GM18502 (cell line): ENCODE measurements at regions not wholly inside any gene's neighbourhood (a gene's known extent, or its start where the extent isn't known, plus 50 kb on each side); places are given as distances from the start of the nearest gene placed in this dataset.
A peak's percentile ranks its signal among the peaks of the same experiment; 100 is the strongest.
"Not testable (repeated sequence)": the region's sequence is repeated elsewhere in the genome, so short reads cannot be mapped to it uniquely, and the experiment has no call there.

ENCODE experiments used
- ATAC-seq: cut with Tn5 transposase; IDR thresholded peaks from one replicate; pipeline ENCODE4 v1.9.1; 2021; ENCODE audit warnings: mild to moderate bottlenecking; ENCODE audit not compliant: unreplicated experiment, poor library complexity

DNA sequence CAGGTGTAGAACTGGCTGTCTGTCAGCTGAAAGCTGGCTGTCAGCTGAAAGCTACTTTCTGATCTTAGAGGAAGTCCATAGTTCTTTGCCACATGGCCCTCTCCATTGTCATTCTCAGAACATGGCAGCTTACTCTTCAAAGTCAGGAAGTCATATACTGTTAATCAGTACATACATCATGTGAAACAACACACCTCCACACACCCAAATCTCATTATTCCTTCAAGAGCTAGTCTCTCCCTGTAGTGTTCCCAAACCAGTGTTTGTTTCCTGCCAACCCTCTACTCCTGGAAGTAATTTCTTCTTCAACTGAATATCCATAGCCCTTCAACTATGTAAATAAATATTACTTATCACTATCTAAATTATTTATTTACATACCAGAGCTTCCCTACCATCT, 58.9 kb downstream of the OR5AK2 start:
- no peak for ATAC-seq

DNA sequence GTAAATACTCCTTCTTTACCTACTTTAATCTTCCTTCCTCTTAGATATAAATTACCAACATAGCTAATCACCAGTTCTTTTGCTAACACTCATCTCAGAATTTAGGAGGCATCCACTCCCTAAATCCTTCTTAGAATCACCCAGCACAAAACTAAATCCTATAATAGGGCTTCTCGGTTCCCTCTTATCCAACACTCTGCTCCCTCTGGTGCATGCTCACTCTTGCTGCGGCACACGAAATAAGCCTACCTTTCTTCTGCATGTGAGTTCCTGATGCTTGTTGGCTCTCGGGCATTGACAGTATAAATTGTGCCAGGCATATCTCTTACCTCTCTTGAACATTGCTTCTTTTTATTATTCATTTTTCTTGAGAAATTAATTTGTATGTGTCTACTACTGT, 61.0 kb downstream of the OR5AK2 start:
- ATAC-seq, result no peak

DNA sequence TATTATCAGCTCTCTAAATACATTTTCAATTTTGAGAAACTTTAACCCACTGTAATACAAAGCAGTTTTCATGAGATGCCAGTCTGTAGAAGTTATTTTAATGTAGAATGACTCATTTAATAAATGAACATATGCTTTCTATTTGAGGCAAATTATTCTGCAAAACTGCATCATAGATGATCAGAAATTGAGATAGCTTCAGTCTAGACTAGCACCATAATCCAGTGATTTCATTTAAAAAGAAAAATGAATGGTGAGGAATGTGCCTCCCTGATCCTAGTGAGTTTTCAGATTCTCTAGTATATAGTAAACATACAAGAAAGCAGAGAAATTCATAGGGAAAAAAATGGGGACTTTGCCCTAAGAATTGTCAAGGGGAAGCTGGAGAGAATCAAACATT, 66.1 kb downstream of the OR5AK2 start:
- ATAC-seq, result no peak

DNA sequence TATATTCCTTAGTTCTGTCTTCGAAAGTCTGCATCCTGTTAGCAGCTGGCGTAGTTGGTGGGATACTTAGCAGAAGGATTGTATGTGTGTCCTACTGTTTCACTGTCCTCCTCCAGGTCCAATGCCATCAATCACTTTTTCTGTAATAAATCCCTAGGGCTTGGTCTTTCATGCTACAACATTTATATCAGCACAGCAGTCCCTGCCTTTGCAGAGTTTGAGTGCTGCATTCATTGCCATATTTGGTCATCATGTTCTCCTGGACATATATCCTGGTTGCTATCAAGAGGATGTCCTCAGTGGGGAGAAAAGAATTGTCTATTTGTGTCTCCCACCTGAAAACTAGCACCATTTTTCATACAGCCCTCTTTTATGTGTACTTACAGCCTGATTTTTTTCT, 67.0 kb downstream of the OR5AK2 start:
- ATAC-seq, result no peak

DNA sequence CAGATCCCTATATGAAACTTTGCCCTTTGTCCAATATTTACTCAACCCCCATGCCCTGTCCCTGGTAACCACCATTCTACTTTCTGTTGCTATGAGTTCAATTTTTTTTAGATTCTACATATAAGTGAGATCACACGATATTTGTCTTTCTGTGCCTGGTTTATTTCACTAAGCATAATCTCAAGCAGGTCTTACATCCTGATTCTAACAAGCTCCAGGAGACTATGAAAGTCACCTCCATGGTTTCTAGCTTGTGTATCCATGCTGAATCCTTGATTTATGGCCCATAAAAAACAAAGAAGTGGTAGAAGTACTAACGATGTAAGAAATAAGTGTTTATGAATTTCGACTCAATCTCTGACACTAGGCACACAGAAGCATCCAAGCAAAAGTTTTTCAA, 68.0 kb downstream of the OR5AK2 start:
- no peak for ATAC-seq

DNA sequence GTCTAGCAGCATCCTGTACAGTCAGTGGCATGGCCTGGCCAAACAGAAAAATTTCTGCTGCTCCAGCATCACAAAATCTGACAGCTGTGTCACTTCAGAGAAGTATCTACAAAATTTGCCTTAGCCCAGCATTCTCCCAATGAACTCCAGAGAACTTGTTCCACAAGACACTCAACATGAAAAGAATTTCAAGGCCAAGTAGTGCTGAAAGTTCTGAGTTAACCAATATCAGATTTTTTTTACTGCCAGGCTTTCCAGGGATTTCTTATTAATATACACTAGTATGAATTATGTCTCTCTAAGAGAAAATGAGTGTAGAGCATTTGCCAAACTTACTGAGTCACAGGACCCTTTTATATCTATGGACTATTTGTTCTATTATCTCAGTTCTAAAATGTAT, 68.8 kb downstream of the OR5AK2 start:
- ATAC-seq, result no peak

DNA sequence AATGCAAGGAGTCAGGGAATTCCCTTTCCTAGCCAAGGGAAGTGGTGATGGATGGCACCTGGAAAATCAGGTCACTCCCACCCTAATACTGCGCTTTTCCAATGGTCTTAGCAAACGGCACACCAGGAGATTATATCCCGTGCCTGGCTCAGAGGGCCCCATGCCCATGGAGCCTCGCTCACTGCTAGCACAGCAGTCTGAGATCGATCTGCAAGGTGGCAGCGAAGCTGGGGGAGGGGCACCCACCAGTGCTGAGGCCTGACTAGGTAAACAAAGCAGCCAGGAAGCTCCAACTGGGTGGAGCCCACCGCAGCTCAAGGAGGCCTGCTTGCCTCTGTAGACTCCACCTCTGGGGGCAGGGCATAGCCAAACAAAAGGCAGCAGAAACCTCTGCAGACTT, 74.2 kb downstream of the OR5AK2 start:
- ATAC-seq, result not testable (repeated sequence)

DNA sequence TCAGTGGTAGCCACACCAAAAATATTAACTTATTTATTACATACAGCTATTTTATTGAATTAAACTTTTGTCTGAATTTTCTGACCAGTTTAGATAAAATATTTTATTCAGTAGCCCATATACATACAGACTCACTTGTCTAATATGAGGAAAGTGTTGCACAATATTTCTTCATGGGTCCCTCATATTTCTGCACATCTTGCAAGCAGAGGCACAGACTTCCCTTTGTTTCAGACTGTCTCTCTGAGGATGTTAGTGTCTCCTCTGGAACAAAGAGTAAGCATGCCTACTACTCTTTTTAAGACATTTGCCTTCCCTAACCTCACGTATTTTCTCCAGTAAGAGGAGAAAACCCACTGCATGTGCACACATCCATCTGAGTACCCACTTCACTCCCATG, 81.2 kb downstream of the OR5AK2 start:
- ATAC-seq, result no peak

DNA sequence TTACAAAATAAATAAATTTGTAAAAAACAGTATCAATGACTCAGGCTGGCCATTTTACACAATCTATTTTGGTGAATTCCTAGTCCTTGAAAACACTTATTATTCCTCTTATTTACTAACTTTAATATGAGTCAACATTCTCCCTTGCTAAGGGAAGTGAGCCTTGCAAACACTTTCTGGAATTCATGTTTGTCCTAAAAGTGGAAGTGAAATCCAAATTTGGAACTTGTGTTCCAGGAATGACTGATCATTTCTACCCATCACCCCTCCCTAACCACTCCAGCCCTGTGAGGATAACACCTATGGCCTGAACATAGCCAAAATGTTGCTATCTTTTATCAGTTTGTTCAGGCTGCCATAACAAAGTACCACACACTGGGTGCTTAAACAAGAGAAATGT, 83.1 kb downstream of the OR5AK2 start:
- ATAC-seq, result peak; percentile 62

DNA sequence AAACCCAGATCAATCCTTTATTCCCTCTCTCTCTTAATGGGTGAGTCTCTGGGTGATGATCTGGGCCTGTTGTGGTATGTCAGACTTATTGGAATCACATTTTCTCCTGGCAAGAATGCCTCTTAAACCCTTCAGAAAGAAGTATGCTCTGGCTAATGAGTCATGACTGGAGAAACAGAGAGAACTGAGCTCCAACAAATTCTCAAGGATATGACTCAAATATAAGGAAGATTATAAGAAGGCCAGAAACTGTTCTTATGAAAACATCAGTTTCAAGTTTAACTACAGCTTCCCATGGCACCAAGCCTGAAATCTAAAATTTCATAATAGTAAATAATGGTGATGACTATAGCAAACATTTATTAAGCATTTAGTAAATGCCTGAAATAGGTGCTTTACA, 83.9 kb downstream of the OR5AK2 start:
- no peak for ATAC-seq

DNA sequence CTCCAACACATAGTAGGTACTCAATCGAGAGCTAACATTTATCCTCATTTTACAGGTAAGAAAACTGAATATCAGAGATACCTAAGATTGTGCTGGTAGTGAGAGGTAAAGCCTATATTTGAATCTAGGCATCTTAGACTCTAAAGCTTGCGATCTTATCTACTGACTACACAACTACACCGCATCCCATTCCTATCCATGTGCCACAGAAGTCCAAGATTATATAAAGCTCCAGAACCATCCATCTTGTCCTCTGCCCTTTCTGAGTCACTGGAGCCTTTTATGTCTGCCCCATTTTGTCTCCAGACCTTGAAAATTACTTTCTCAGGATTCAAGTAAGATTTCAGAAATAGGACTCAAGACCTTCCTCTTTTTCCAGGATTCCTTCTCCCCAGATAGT, 84.4 kb downstream of the OR5AK2 start:
- no peak for ATAC-seq

DNA sequence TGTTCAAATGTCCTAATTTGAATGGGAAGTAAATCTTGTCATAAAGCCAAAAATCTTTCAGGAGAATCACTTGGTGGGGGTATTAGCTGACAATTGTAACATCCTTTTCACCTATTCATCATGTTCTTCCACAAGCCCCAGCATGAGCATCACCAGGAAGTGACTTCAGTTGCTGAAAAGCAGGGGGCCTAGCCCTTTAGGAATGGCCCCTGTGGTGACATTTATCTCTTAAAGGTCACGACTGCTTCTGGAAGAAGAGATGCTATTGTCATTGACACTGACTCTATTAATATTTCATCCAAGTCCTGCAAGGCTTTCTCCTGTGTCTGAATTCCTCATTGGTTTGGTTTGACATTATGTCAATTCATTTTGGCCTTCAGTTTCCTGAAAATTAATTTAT, 92.6 kb downstream of the OR5AK2 start:
- no peak for ATAC-seq

DNA sequence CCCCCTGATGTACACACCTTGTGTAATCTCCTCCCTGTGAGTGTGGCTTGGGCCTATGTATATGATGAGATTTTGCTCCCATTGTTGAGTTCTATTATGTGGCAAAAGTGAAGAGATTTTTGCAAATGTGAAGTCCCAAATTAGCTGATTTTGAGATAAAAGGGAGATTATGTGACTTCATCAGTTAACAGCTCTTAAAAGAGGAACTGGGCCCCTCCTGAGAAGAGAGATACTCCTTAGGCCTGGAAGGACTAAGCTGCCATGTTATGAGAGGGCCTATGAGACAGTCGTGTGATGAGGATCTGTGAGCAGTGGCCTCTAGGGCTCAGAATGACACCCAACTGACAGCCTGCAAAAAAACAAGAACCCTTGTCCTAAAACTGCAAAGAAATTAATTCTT, 93.4 kb downstream of the OR5AK2 start:
- no peak for ATAC-seq

DNA sequence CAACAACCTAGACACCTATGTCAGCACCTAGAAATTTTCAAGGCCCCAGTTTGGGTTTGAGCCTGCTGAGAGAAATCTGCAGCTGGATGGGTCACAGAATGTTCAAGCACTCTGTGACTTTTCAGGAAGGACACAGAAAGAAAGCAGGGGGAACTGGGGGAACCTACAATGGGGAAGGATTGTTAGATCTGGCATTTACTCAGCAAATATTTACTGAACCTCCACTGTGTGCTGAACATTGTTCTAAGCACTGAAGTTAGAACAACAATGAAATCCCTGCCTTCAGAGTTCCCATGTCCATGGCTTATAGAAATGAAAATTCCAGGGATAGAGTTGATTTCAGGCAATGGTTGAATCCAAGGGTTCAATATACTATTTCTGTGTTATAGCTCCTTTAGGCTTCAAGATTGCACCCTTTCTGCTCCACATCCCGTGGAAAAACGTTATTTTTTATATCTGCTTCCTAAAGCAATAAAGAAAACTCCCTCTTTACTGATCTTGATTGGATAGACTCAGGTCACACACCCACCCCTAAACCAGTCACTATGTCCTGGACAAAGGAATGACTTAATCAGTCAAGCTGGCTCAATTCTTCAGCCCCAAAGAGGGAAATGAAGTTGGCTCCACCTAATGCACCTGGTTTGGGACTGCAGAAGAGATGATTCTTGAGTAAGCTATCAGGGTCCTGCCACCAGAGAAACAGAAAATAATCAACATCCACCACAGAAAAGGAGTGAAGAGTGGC, 95.1 kb downstream of the OR5AK2 start:
- no peak for ATAC-seq

DNA sequence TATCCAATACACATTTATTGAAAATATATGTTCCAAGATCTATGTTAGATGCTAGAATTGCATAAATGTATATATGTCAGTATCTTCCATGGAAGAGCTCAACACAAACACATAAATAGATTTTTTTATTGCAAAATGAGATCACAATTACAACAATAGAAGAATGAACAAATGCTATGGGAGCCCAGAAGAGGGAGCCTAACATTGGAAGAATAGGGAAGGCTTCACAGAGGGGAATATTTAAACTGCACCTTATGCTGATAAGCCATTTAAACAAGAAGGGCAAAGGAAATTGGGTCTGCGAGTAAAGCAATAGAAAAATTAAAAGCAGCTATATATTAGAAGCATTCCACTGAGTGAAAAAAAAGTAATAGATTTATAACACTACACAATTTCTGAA, 96.1 kb upstream of the LRRC55 start:
- no peak for ATAC-seq

DNA sequence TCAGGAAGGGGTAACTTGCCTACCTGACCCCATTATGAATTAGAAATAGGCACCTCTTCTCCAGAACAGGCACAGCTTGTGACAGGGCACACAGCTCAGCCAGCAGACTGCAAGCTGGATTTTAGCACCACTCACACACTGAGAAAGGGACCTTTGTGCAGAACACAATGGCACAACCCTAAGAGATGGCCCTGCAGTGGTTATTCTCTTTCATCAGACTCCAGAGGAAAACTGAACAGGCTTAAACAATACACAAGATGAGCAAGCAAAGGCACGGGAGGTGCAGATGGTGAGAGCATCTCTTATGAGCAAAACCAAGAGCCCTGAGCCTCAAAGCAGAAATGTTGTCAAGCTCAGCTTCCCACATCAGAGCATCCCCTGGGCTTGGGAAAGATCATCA, 93.8 kb upstream of the LRRC55 start:
- ATAC-seq, result no peak

DNA sequence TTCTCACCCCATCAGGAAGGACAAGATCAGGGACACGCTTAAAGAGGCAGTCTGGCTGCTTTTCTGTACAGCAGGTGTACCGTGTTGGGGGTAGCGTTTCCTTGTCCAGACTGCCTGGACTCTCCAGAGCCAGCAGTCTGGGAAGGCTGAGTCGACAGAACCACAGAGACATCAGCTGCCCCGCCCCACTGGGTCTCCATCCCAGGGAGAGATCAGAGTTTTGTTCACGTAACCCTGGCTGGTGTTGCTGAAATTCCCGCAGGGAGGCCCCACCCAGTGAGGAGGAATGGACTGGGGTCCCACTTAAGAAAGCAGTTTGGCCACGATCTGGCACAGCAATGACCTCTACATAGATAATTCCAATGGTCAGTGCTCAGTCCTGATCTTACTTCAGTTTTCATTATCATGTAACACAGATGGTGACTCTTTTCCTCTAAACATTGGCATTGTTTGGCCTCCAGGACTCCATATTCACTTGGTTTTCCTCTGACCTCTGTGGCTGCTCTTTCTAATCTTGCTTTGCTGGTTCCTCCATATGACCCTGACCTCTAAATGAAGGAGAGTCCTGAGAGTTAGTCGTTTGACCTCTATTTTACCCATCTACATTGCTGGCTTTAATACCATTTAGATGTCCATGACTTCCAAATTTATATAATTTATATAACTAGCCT, 89.6 kb upstream of the LRRC55 start:
- ATAC-seq, result no peak

DNA sequence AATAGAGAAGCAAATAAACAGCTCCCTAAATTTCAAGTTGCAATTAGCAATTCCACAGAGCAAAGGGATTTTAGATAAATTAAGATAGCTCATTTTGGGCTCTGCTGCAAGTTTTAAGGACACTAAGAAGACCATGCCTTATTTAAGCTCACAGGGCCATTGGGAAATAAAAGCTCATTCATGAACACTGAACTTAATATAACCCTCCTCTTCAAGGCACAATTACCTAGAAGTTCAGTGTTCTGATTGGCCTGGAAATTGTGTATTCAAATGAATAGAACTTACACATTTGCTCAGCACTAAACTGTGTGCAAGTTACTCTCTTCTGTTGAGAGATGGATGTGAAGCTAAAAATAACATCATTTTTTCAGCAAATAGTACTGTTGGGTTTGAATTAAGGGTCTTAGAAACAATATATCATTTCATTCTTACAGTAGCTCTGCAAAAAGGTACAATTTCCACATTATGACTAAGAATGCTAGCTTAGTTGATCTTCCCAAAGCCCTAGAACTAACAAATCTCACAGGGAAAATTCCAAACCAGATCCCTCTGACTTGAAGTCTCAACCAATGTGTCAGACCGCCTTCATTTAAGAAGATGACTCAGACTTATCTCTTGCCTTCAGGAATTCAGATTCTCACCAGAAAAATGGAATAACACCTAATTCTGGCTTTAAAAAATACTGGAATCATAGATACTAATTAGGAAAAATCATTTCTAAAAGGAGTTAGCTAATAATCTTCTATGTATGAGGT, 87.4 kb upstream of the LRRC55 start:
- no peak for ATAC-seq

DNA sequence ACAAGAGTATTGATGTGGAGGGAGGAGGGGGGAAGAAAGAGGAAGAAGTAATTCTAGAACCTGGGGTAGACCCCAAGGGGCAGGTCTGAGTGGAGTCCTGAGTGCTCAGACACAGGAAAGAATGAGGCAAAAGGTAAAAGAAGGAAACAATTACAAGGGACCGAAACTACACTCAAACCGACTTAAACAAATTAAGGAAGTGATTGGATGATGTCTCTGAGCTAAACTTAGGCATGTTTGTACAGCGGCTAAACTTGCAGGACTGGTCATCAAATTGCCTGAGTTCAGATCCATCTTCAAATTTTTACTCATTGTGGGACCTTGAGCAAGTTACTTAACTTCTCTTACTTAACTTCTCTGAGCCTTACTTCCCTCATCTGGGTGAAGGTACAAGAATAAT, 86.3 kb upstream of the LRRC55 start:
- peak; percentile 68 for ATAC-seq

DNA sequence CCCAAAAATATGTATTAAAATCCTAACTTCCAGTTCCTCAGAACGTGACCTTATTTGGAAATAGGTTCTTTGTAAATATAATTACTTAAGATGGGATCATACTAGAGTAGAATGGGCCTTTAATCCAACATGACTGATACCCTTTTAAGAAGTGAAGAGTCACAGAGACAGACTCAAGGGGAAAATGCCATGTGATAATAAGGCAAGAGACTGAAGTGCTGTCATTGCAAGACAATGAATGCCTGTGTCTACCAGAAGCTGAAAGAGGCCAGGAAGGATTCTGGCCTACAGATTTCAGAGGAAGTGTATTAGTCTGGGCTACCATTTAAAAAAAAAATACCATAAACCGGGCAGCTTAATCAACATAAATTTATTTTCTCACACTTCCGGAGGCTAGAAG, 85.9 kb upstream of the LRRC55 start:
- no peak for ATAC-seq

DNA sequence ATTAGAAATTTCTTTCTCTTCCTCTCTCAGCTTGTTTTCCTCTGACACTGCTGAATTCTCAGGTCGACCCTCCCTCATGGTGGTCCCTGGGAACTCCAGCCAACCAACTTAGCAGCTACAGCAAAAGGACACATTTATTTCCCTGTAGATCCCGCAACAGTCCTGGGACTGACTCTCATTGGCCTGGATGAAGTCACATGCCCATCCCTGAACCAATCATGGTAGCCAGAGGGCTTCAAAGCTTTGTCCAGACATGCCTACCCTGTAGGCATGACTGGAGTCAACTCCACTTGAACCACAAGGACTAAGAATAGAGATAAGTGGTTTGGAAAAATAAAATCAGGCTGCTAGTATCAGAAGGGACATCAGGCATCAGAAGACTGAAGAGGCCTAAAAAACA, 84.6 kb upstream of the LRRC55 start:
- ATAC-seq, result no peak

DNA sequence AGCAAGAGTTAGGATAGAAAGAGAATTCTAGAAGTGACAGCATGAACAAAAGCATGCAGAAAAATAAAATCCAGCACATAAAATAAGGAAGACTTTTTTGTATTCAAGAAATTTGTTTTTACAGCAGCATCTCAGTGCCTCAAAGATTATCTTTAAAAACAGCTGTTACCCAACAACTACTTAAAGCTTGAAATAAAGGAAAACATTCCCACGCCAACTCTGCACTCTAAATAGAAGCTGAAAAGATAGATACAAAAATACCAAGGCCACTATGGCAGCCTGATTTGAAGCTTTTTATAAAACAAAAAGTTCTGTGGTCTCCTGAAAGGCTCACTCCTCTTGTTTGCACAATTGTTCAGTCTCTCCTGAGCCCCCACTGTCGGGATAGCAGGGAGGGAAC, 83.6 kb upstream of the LRRC55 start:
- ATAC-seq, result no peak
